Fibroblast of pulmonary artery (primary cell): ENCODE measurements at regions not wholly inside any gene's neighbourhood (a gene's known extent, or its start where the extent isn't known, plus 50 kb on each side); places are given as distances from the start of the nearest gene placed in this dataset.
A peak's percentile ranks its signal among the peaks of the same experiment; 100 is the strongest.

Experiments
- DNase-seq: peaks from one replicate; pipeline ENCODE4 v3.0.0-alpha.2; 2010; ENCODE audit warnings: low read depth
- H3K4me3 ChIP-seq: replicated peaks from 2 replicates; pipeline ENCODE4 v1.5.1; 2011; ENCODE audit warnings: low read depth, mild to moderate bottlenecking, control low read depth, low read length, moderate library complexity
- CTCF ChIP-seq: IDR thresholded peaks from 2 replicates; pipeline ENCODE4 v1.5.1; 2011; ENCODE audit warnings: mild to moderate bottlenecking, control low read depth, low read length, inconsistent platforms; ENCODE audit errors: missing control alignments

- H3K4me3 ChIP-seq = no peak overlapping the region
- TF ChIP-seq CTCF = no peak
- DNase-seq = no peak
Measured at GRCh38 chr4:101500742-101501141, 153.4 kb upstream of the PPP3CA start.

GRCh38 chr4:101475246-101475645 is 127.9 kb upstream of the PPP3CA start:
- no peak for DNase-seq
- H3K4me3 ChIP-seq = no peak overlapping the region
- no peak for TF ChIP-seq CTCF

DNA sequence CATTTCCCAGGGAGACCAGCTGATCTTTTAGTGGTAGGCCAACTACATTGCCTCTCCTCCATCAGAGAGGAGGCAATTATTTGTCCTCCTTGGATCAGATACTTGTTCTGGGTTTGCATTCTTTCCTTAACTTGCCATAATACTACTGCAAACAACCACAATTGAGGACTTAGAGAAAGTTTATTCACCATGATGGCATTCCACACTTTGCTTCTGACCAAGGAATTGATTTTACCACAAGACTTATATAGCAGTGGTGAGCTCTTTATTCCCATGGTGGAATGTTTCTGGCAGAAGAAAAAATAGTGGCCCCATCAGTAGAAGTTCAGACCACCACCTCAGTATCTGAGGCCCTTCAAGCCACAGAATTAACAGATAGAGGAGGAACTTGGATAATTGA is 123.9 kb upstream of the PPP3CA start:
- no peak overlapping the region for H3K4me3 ChIP-seq
- DNase-seq = no peak

GRCh38 chr4:101464596-101464995 is 117.3 kb upstream of the PPP3CA start:
- no peak for TF ChIP-seq CTCF
- no peak overlapping the region for H3K4me3 ChIP-seq
- DNase-seq = no peak

More for the DNA sequence above, 123.9 kb upstream of the PPP3CA start:
- no peak for TF ChIP-seq CTCF

- DNase-seq = peak; percentile 34
- no peak overlapping the region for H3K4me3 ChIP-seq
- TF ChIP-seq CTCF = no peak
Measured at GRCh38 chr4:101458914-101459313, 111.6 kb upstream of the PPP3CA start.

GRCh38 chr4:101458473-101458872 is 111.1 kb upstream of the PPP3CA start:
- H3K4me3 ChIP-seq = no peak overlapping the region
- no peak for DNase-seq
- TF ChIP-seq CTCF = no peak

- no peak for TF ChIP-seq CTCF
- DNase-seq = no peak
- H3K4me3 ChIP-seq = no peak overlapping the region
Measured at GRCh38 chr4:101451086-101451485, 103.8 kb upstream of the PPP3CA start.
